H1 (cell line): ENCODE measurements at regions not wholly inside any gene's neighbourhood (a gene's known extent, or its start where the extent isn't known, plus 50 kb on each side); places are given as distances from the start of the nearest gene placed in this dataset.

Experiments
- CTCF ChIA-PET: fragments of 300-600 bp; sonication (Branson Sonifier 250); formaldehyde crosslinking; loops from one replicate; lab custom pipeline; 2021; ENCODE audit not compliant: partially characterized antibody; lab: Charles Lee
- POLR2A ChIA-PET: fragments of 300-600 bp; sonication (Branson Sonifier 250); formaldehyde crosslinking; loops from one replicate; lab custom pipeline; 2021; ENCODE audit warnings: inconsistent platforms; ENCODE audit not compliant: partially characterized antibody; lab: Charles Lee
- DNase-seq, 2 experiments: peaks; one replicate each; pipeline versions ENCODE4 v3.0.0 to v3.0.0-alpha.2; 2010 to 2022; ENCODE audit warnings: low spot score in 2 of 2, low read depth in 1 of 2, mixed read lengths in 1 of 2
- FAIRE-seq: peaks from 2 replicates; lab custom pipeline; 2011; peaks lifted over from hg19 to GRCh38; lab: Jason Lieb, UNC
- H2AFZ ChIP-seq: 2 replicates; pipeline ENCODE4 v1.8.1; 2012; ENCODE audit warnings: low read length, inconsistent platforms
- H2AK5ac ChIP-seq: 2 replicates; pipeline ENCODE4 v1.6.1; 2013; ENCODE audit warnings: low read depth, low read length
- H2BK120ac ChIP-seq: replicated peaks from 2 replicates; pipeline ENCODE3; 2013; ENCODE audit warnings: low read depth, low read length, inconsistent platforms
- H2BK12ac ChIP-seq: 2 replicates; pipeline ENCODE4 v1.6.1; 2013; ENCODE audit warnings: low read depth, low read length
- H2BK15ac ChIP-seq: 2 replicates; pipeline ENCODE4 v1.6.1; 2013; ENCODE audit warnings: low read length
- H2BK20ac ChIP-seq: 2 replicates; pipeline ENCODE4 v1.6.1; 2013; ENCODE audit warnings: low read length
- H2BK5ac ChIP-seq: 2 replicates; pipeline ENCODE4 v1.6.1; 2013; ENCODE audit warnings: low read depth, low read length
- H3K14ac ChIP-seq: 2 replicates; pipeline ENCODE4 v1.6.1; 2013; ENCODE audit warnings: inconsistent platforms; ENCODE audit not compliant: insufficient read length
- H3K18ac ChIP-seq: 2 replicates; pipeline ENCODE4 v1.6.1; 2013; ENCODE audit warnings: low read length; ENCODE audit errors: extremely low read depth
- H3K23ac ChIP-seq: 2 replicates; pipeline ENCODE4 v1.6.1; 2013; ENCODE audit warnings: inconsistent platforms; ENCODE audit not compliant: insufficient read length
- H3K23me2 ChIP-seq: 2 replicates; pipeline ENCODE4 v1.6.1; 2013; ENCODE audit warnings: low read depth, low read length
- H3K27ac ChIP-seq: 2 replicates; pipeline ENCODE4 v1.6.1; 2011; ENCODE audit warnings: low read depth, low read length, inconsistent platforms
- H3K27me3 ChIP-seq, 4 experiments: replicated peaks in 1 of 4; 1 replicate in 1 of 4; 2 replicates in 3 of 4; pipeline versions ENCODE4 v1.6.1 to v1.8.1; 2011 to 2013; ENCODE audit warnings: low read length in 3 of 4, mild to moderate bottlenecking in 3 of 4, inconsistent platforms in 2 of 4, mixed read lengths in 2 of 4, moderate library complexity in 1 of 4; ENCODE audit not compliant: control insufficient read depth in 3 of 4, insufficient read depth in 3 of 4; ENCODE audit errors: extremely low read depth in 1 of 4
- H3K36me3 ChIP-seq, 4 experiments: 2 replicates each; pipeline versions ENCODE4 v1.6.1 to v1.8.1; 2011 to 2013; ENCODE audit warnings: mild to moderate bottlenecking in 4 of 4, low read length in 3 of 4, moderate library complexity in 2 of 4, control low read depth in 1 of 4, inconsistent platforms in 1 of 4; ENCODE audit not compliant: insufficient read depth in 4 of 4, control insufficient read depth in 2 of 4
- H3K4ac ChIP-seq: replicated peaks from 2 replicates; pipeline ENCODE3; 2013; ENCODE audit warnings: low read length, low read depth, mixed read lengths, inconsistent platforms; ENCODE audit not compliant: insufficient read length
- H3K4me1 ChIP-seq, 4 experiments: replicated peaks in 1 of 4; 1 replicate in 1 of 4; 2 replicates in 3 of 4; pipeline versions ENCODE4 v1.6.1 to v1.8.1; 2011 to 2013; ENCODE audit warnings: low read length in 3 of 4, inconsistent platforms in 2 of 4, mixed read lengths in 1 of 4; ENCODE audit not compliant: insufficient read depth in 4 of 4, control insufficient read depth in 3 of 4
- H3K4me2 ChIP-seq, 2 experiments: 2 replicates each; pipeline versions ENCODE4 v1.6.1 to v1.8.1; 2011 to 2013; ENCODE audit warnings: low read depth in 2 of 2, low read length in 2 of 2, control low read depth in 1 of 2, inconsistent platforms in 1 of 2, mild to moderate bottlenecking in 1 of 2; ENCODE audit not compliant: insufficient read depth in 1 of 2
- H3K4me3 ChIP-seq, 4 experiments: fragments of 200-600, 300-600 bp in 1 of 4; sonication (generic), shearing (Covaris generic), sonication (Bioruptor Twin) in 1 of 4; 2 replicates each; pipeline versions ENCODE4 v1.5.1 to v1.8.1; 2011 to 2016; ENCODE audit warnings: low read length in 4 of 4, low read depth in 3 of 4, control low read depth in 2 of 4, inconsistent platforms in 2 of 4, mild to moderate bottlenecking in 2 of 4, mixed read lengths in 1 of 4, moderate library complexity in 1 of 4; ENCODE audit not compliant: insufficient read depth in 2 of 4; ENCODE audit errors: extremely low read depth in 1 of 4
- H3K56ac ChIP-seq: replicated peaks from 2 replicates; pipeline ENCODE3; 2013; ENCODE audit warnings: low read depth, mild to moderate bottlenecking, mixed read lengths, low read length, inconsistent platforms; ENCODE audit not compliant: insufficient read length
- H3K79me1 ChIP-seq: 2 replicates; pipeline ENCODE4 v1.6.1; 2013; ENCODE audit warnings: low read depth, low read length, control low read depth
- H3K79me2 ChIP-seq, 2 experiments: 2 replicates each; pipeline versions ENCODE4 v1.6.1 to v1.8.1; 2012 to 2013; ENCODE audit warnings: low read length in 2 of 2, mild to moderate bottlenecking in 2 of 2, inconsistent platforms in 1 of 2; ENCODE audit not compliant: insufficient read depth in 2 of 2, control insufficient read depth in 1 of 2
- H3K9ac ChIP-seq, 4 experiments: replicated peaks in 1 of 4; 1 replicate in 1 of 4; 2 replicates in 3 of 4; pipeline versions ENCODE4 v1.6.1 to v1.8.1; 2011 to 2013; ENCODE audit warnings: low read depth in 3 of 4, low read length in 3 of 4, control low read depth in 2 of 4, mild to moderate bottlenecking in 2 of 4, moderate library complexity in 2 of 4, inconsistent platforms in 1 of 4; ENCODE audit errors: extremely low read depth in 1 of 4
- H3K9me3 ChIP-seq, 2 experiments: 2 replicates each; pipeline versions ENCODE4 v1.6.1 to v1.8.1; 2012 to 2013; ENCODE audit warnings: mild to moderate bottlenecking in 2 of 2, moderate library complexity in 2 of 2, control low read depth in 1 of 2, inconsistent platforms in 1 of 2, low read depth in 1 of 2, low read length in 1 of 2, mixed read lengths in 1 of 2; ENCODE audit not compliant: insufficient read depth in 2 of 2
- H4K20me1 ChIP-seq, 2 experiments: replicated peaks in 1 of 2; 2 replicates each; pipeline versions ENCODE3 to v1.8.1; 2011 to 2013; ENCODE audit warnings: inconsistent platforms in 2 of 2, low read length in 2 of 2, mild to moderate bottlenecking in 1 of 2; ENCODE audit not compliant: insufficient read depth in 2 of 2, control insufficient read depth in 1 of 2
- H4K5ac ChIP-seq: 2 replicates; pipeline ENCODE4 v1.6.1; 2013; ENCODE audit warnings: low read length, low read depth, mixed read lengths, inconsistent platforms; ENCODE audit not compliant: insufficient read length
- H4K8ac ChIP-seq: 2 replicates; pipeline ENCODE4 v1.8.0; 2013; ENCODE audit warnings: mild to moderate bottlenecking, moderate library complexity, low read length, inconsistent platforms; ENCODE audit not compliant: insufficient read depth; ENCODE audit errors: extremely low read depth
- H4K91ac ChIP-seq: replicated peaks from 2 replicates; pipeline ENCODE3; 2013; ENCODE audit warnings: low read length, mixed read lengths, inconsistent platforms; ENCODE audit not compliant: insufficient read length
- ASH2L ChIP-seq: fragments of 200-600, 300-600 bp; sonication (generic); IDR thresholded peaks from one replicate; pipeline ENCODE4 v1.7.1; 2017; ENCODE audit warnings: low read length
- ATF3 ChIP-seq: IDR thresholded peaks from 2 replicates; pipeline ENCODE4 v1.6.1; 2011; ENCODE audit warnings: low read depth, mild to moderate bottlenecking, low read length; ENCODE audit not compliant: insufficient read depth
- BACH1 ChIP-seq: IDR thresholded peaks from 2 replicates; pipeline ENCODE4 v1.6.1; 2012; ENCODE audit warnings: low read length, improper control_type of control experiment
- CHD1 ChIP-seq: IDR thresholded peaks from 2 replicates; pipeline ENCODE4 v1.6.1; 2012; ENCODE audit warnings: low read depth, low read length, improper control_type of control experiment
- GABPA ChIP-seq: IDR thresholded peaks from 2 replicates; pipeline ENCODE4 v1.6.1; 2011; ENCODE audit warnings: mild to moderate bottlenecking, low read length, moderate library complexity, borderline replicate concordance; ENCODE audit not compliant: insufficient read depth
- GTF2F1 ChIP-seq: IDR thresholded peaks from 2 replicates; pipeline ENCODE4 v1.6.1; 2012; ENCODE audit warnings: low read depth, low read length, improper control_type of control experiment, borderline replicate concordance
- JUN ChIP-seq: IDR thresholded peaks from 2 replicates; pipeline ENCODE4 v1.6.1; 2011; ENCODE audit warnings: low read depth, mild to moderate bottlenecking, improper control_type of control experiment, low read length
- KDM4A ChIP-seq: IDR thresholded peaks from one replicate; pipeline ENCODE4 v1.7.1; 2012; ENCODE audit warnings: low read depth, mild to moderate bottlenecking, moderate library complexity, low read length, inconsistent platforms; ENCODE audit not compliant: severe bottlenecking
- RNF2 ChIP-seq: fragments of 200-900, 300-1000 bp; sonication (generic); IDR thresholded peaks from 2 replicates; pipeline ENCODE4 v1.7.1; 2016; ENCODE audit warnings: borderline replicate concordance, low read depth, mild to moderate bottlenecking, antibody characterized with exemption, low read length; ENCODE audit not compliant: poor library complexity, severe bottlenecking; ENCODE audit errors: missing control alignments
- RXRA ChIP-seq: IDR thresholded peaks from 2 replicates; pipeline ENCODE4 v1.6.1; 2011; ENCODE audit warnings: low read depth, mild to moderate bottlenecking, low read length, moderate library complexity; ENCODE audit not compliant: insufficient read depth
- SIX5 ChIP-seq: IDR thresholded peaks from 2 replicates; pipeline ENCODE4 v1.6.1; 2011; ENCODE audit warnings: mild to moderate bottlenecking, low read depth, low read length
- SP1 ChIP-seq: IDR thresholded peaks from 2 replicates; pipeline ENCODE4 v1.6.1; 2011; ENCODE audit warnings: low read depth, low read length
- SP2 ChIP-seq: IDR thresholded peaks from 2 replicates; pipeline ENCODE4 v1.6.1; 2012; ENCODE audit warnings: mild to moderate bottlenecking, low read length, inconsistent platforms
- SRF ChIP-seq: IDR thresholded peaks from 2 replicates; pipeline ENCODE4 v1.6.1; 2011; ENCODE audit warnings: mild to moderate bottlenecking, low read depth, low read length, moderate library complexity
- TCF12 ChIP-seq: IDR thresholded peaks from 2 replicates; pipeline ENCODE4 v1.6.1; 2011; ENCODE audit warnings: low read depth, mild to moderate bottlenecking, low read length
- TEAD4 ChIP-seq: IDR thresholded peaks from 2 replicates; pipeline ENCODE4 v1.6.1; 2012; ENCODE audit warnings: low read depth, low read length, inconsistent platforms, mixed read lengths
- WGBS, 2 experiments: shearing (Covaris generic) in 1 of 2; methylation state at CpG; one replicate each; pipeline versions ENCODE4 v1.1.6 to v1.1.7; 2013 to 2015; ENCODE audit warnings: low lambda C conversion rate in 2 of 2, mixed read lengths in 2 of 2, inconsistent platforms in 1 of 2, low coverage in 1 of 2, missing lambda C conversion rate in 1 of 2; ENCODE audit not compliant: insufficient replicate concordance in 2 of 2, insufficient coverage in 1 of 2, insufficient read length in 1 of 2; ENCODE audit errors: extremely low coverage in 1 of 2, missing lambda C conversion rate in 1 of 2; 5-methylcytosine and 5-hydroxymethylcytosine counted together

GRCh38 chr3:26931896-26932295 is 309.3 kb downstream of the LRRC3B start:
- no peak overlapping the region for H3K14ac ChIP-seq
- no peak overlapping the region for H4K8ac ChIP-seq
- no peak overlapping the region for H3K56ac ChIP-seq
- no peak overlapping the region for H2AK5ac ChIP-seq
- no peak overlapping the region for H2BK20ac ChIP-seq
- H3K9me3 ChIP-seq, result no peaks in the 10 kb centered on the region
- H2BK12ac ChIP-seq, result no peak overlapping the region
- no peaks in the 10 kb centered on the region for H3K36me3 ChIP-seq
- DNase-seq, result no peak
- no peak overlapping the region for H4K91ac ChIP-seq
- no peak overlapping the region for H3K4me2 ChIP-seq
- no peak overlapping the region for H3K27ac ChIP-seq
- H3K4ac ChIP-seq, result no peak overlapping the region
- no peak overlapping the region for H4K5ac ChIP-seq
- no peaks in the 10 kb centered on the region for H3K4me1 ChIP-seq
- ChIA-PET POLR2A (no interaction called here), CTCF (no interaction called here)
- no peak overlapping the region for H2BK120ac ChIP-seq
- H3K9ac ChIP-seq, result no peak overlapping the region
- no peak overlapping the region for H3K18ac ChIP-seq
- no peak overlapping the region for H2BK5ac ChIP-seq
- no peaks in the 10 kb centered on the region for H3K79me1 ChIP-seq
- no peak overlapping the region for H3K4me3 ChIP-seq
- H4K20me1 ChIP-seq, result no peaks in the 10 kb centered on the region
- no peak overlapping the region for H2BK15ac ChIP-seq
- no peak for FAIRE-seq
- no peak overlapping the region for H2AFZ ChIP-seq
- WGBS, 2 experiments, result 56% methylated on average over 1 of the region's 1 CpG; no CpG with 5 or more reads in 1 of the 2 experiments
- no peak overlapping the region for H3K23ac ChIP-seq
- H3K23me2 ChIP-seq, result no peaks in the 10 kb centered on the region
- H3K79me2 ChIP-seq, result no peaks in the 10 kb centered on the region
- no peaks in the 10 kb centered on the region for H3K27me3 ChIP-seq
- TF ChIP-seq CHD1, result no peak
- TF ChIP-seq BACH1, result no peak
- TF ChIP-seq SIX5, result no peak
- TF ChIP-seq ASH2L, result no peak
- TF ChIP-seq GTF2F1, result no peak
- TF ChIP-seq SP2, result no peak
- no peak for TF ChIP-seq RNF2
- TF ChIP-seq SRF, result no peak
- no peak for TF ChIP-seq TCF12
- TF ChIP-seq JUN, result no peak
- TF ChIP-seq KDM4A, result no peak
- no peak for TF ChIP-seq SP1
- TF ChIP-seq RXRA, result no peak
- TF ChIP-seq GABPA, result no peak
- TF ChIP-seq TEAD4, result no peak
- TF ChIP-seq ATF3, result no peak
